WTC11 (cell line): ENCODE measurements at regions not wholly inside any gene's neighbourhood (a gene's known extent, or its start where the extent isn't known, plus 50 kb on each side); places are given as distances from the start of the nearest gene placed in this dataset.

ENCODE experiments used
- ATAC-seq: fragments of 200-7000 bp; cut with Tn5 transposase; 2 replicates; pipeline ENCODE4 v1.10.0; 2021; ENCODE audit warnings: mild to moderate bottlenecking, moderate library complexity
- CTCF ChIA-PET: fragments of 300-600 bp; sonication (Branson Sonifier 250); formaldehyde crosslinking; loops from one replicate; lab custom pipeline; 2021; ENCODE audit warnings: antibody characterized with exemption; lab: Charles Lee
- POLR2A ChIA-PET: fragments of 350-600 bp; sonication (Branson Sonifier 250); formaldehyde crosslinking; loops from one replicate; lab custom pipeline; 2021; ENCODE audit warnings: antibody characterized with exemption; lab: Charles Lee
- DNase-seq: peaks from one replicate; pipeline ENCODE4 v3.0.0; 2021; ENCODE audit warnings: low spot score
- H3K27ac Mint-ChIP-seq: 2 replicates; pipeline ENCODE4 v1.8.0; 2021; ENCODE audit warnings: mixed read lengths
- H3K27me3 Mint-ChIP-seq: 2 replicates; pipeline ENCODE4 v1.8.0; 2021; ENCODE audit warnings: low read depth, mild to moderate bottlenecking, moderate library complexity, mixed read lengths
- H3K36me3 Mint-ChIP-seq: 2 replicates; pipeline ENCODE4 v1.8.0; 2021; ENCODE audit warnings: mixed read lengths
- H3K4me1 Mint-ChIP-seq: 2 replicates; pipeline ENCODE4 v1.8.0; 2022; ENCODE audit warnings: mixed read lengths
- H3K4me3 Mint-ChIP-seq: 2 replicates; pipeline ENCODE4 v1.8.0; 2021; ENCODE audit warnings: mild to moderate bottlenecking, moderate library complexity, mixed read lengths
- H3K9me3 Mint-ChIP-seq: 2 replicates; pipeline ENCODE4 v1.8.0; 2021; ENCODE audit warnings: mixed read lengths
- EMX1 ChIP-seq: fragments of 250-450 bp; sonication (Bioruptor Pico); IDR thresholded peaks from 2 replicates; pipeline ENCODE4 v1.8.0; 2021; ENCODE audit warnings: mild to moderate bottlenecking
- FOXJ3 ChIP-seq: sonication (generic); formaldehyde crosslinking; IDR thresholded peaks from 2 replicates; pipeline ENCODE4 v1.9.0; 2021; ENCODE audit warnings: missing genetic modification reagents, mild to moderate bottlenecking, borderline replicate concordance
- GRHL2 ChIP-seq: fragments of 250-450 bp; sonication (Bioruptor Pico); IDR thresholded peaks from 2 replicates; pipeline ENCODE4 v1.8.0; 2022; ENCODE audit warnings: mild to moderate bottlenecking, moderate library complexity; ENCODE audit not compliant: insufficient replicate concordance, severe bottlenecking
- NFYB ChIP-seq: sonication (generic); formaldehyde crosslinking; conservative IDR thresholded peaks from 2 replicates; pipeline ENCODE4 v1.8.0; 2022; ENCODE audit warnings: low read depth, missing genetic modification reagents
- TCF7 ChIP-seq: sonication (generic); formaldehyde crosslinking; IDR thresholded peaks from 2 replicates; pipeline ENCODE4 v1.8.0; 2022; ENCODE audit warnings: mild to moderate bottlenecking, low read depth, missing genetic modification reagents, moderate library complexity
- TEAD4 ChIP-seq: sonication (generic); formaldehyde crosslinking; IDR thresholded peaks from 2 replicates; pipeline ENCODE4 v1.8.0; 2022; ENCODE audit warnings: mild to moderate bottlenecking, missing genetic modification reagents
- ZBTB21 ChIP-seq: sonication (generic); formaldehyde crosslinking; IDR thresholded peaks from 2 replicates; pipeline ENCODE4 v1.8.1; 2023; ENCODE audit warnings: mild to moderate bottlenecking, missing genetic modification reagents, borderline replicate concordance
- ZNF263 ChIP-seq: sonication (generic); formaldehyde crosslinking; IDR thresholded peaks from 2 replicates; pipeline ENCODE4 v1.8.1; 2022; ENCODE audit warnings: low read depth, mild to moderate bottlenecking, moderate library complexity, missing genetic modification reagents
- ZNF416 ChIP-seq: fragments of 250-450 bp; sonication (Bioruptor Pico); IDR thresholded peaks from 2 replicates; pipeline ENCODE4 v1.9.0; 2021; ENCODE audit warnings: mild to moderate bottlenecking, inconsistent platforms
- ZNF423 ChIP-seq: fragments of 250-450 bp; sonication (Bioruptor Pico); IDR thresholded peaks from 2 replicates; pipeline ENCODE4 v2.1.2; 2022; ENCODE audit warnings: mild to moderate bottlenecking, moderate library complexity
- TF ChIP-seq, protein P1 (sequence below): sonication (generic); formaldehyde crosslinking; IDR thresholded peaks from 2 replicates; pipeline ENCODE4 v1.8.1; 2023; ENCODE audit warnings: mild to moderate bottlenecking, missing genetic modification reagents, moderate library complexity
- TF ChIP-seq, protein P2 (sequence below): fragments of 250-450 bp; sonication (Bioruptor Pico); IDR thresholded peaks from 2 replicates; pipeline ENCODE4 v1.9.0; 2021; ENCODE audit warnings: mild to moderate bottlenecking
- TF ChIP-seq, protein P3 (sequence below): sonication (generic); formaldehyde crosslinking; IDR thresholded peaks from 2 replicates; pipeline ENCODE4 v1.8.0; 2022; ENCODE audit warnings: missing genetic modification reagents
- TF ChIP-seq, protein P4 (sequence below): sonication (generic); formaldehyde crosslinking; IDR thresholded peaks from 2 replicates; pipeline ENCODE4 v1.8.1; 2023; ENCODE audit warnings: mild to moderate bottlenecking, moderate library complexity, missing genetic modification reagents
- TF ChIP-seq, protein P5 (sequence below): fragments of 250-450 bp; sonication (Bioruptor Pico); conservative IDR thresholded peaks from 2 replicates; pipeline ENCODE4 v1.9.0; 2021; ENCODE audit warnings: mild to moderate bottlenecking
- TF ChIP-seq, protein P6 (sequence below): sonication (generic); formaldehyde crosslinking; IDR thresholded peaks from 2 replicates; pipeline ENCODE4 v1.8.0; 2023; ENCODE audit warnings: missing genetic modification reagents
- TF ChIP-seq, protein P7 (sequence below): sonication (generic); formaldehyde crosslinking; IDR thresholded peaks from 2 replicates; pipeline ENCODE4 v1.8.0; 2022; ENCODE audit warnings: mild to moderate bottlenecking, missing genetic modification reagents
- TF ChIP-seq, protein P8 (sequence below): fragments of 250-450 bp; sonication (Bioruptor Pico); IDR thresholded peaks from 2 replicates; pipeline ENCODE4 v1.8.0; 2021; ENCODE audit warnings: mild to moderate bottlenecking

DNA sequence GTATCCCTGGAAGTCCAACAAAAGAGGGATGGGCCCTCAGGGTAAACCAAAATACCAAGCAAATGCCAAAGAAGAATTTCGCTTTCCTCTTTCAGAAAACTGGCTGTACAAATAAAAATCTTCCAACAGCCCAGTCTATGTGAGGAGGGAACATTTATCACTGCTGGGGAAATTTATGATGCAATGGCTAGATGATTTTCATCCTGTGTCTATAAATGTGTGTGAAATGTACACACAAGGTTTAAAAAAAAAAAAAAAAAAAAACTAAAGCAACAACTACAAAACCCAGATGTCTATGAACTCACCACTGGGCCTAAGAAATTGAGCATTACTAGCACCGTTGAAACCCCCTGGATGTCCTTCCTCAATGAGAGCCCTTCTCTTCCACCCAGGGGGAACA, 68.7 kb upstream of the SLC4A11 start:
- Mint-ChIP-seq H3K4me3 (no peak overlapping the region), H3K27me3 (no peaks in the 10 kb centered on the region)
- ATAC-seq = no peak
- TF ChIP-seq ZNF263 (CRISPR knock-in tag) (no peak), EMX1 (CRISPR knock-in tag) (no peak), ZNF423 (CRISPR knock-in tag) (no peak), FOXJ3 (CRISPR knock-in tag) (no peak)
- TF ChIP-seq, protein P1, sequence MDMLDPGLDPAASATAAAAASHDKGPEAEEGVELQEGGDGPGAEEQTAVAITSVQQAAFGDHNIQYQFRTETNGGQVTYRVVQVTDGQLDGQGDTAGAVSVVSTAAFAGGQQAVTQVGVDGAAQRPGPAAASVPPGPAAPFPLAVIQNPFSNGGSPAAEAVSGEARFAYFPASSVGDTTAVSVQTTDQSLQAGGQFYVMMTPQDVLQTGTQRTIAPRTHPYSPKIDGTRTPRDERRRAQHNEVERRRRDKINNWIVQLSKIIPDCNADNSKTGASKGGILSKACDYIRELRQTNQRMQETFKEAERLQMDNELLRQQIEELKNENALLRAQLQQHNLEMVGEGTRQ (CRISPR knock-in tag) = no peak
- TF ChIP-seq, all 79 proteins: peak for 0
- no peaks in the 10 kb centered on the region; the same call in 1 of the 2 replicates for H3K36me3 Mint-ChIP-seq
- DNase-seq = no peak
- ChIA-PET POLR2A (no interaction called here), CTCF (interaction anchor here (0.6 kb wide), 1 partner anchor 1422 kb away, joined by 3 read pairs; no protein-coding TSS in a partner anchor)
- peaks cover 8% of the 10 kb centered on the region for H3K4me1 Mint-ChIP-seq
- no peaks in the 10 kb centered on the region for H3K9me3 Mint-ChIP-seq
- no peak overlapping the region for H3K27ac Mint-ChIP-seq

DNA sequence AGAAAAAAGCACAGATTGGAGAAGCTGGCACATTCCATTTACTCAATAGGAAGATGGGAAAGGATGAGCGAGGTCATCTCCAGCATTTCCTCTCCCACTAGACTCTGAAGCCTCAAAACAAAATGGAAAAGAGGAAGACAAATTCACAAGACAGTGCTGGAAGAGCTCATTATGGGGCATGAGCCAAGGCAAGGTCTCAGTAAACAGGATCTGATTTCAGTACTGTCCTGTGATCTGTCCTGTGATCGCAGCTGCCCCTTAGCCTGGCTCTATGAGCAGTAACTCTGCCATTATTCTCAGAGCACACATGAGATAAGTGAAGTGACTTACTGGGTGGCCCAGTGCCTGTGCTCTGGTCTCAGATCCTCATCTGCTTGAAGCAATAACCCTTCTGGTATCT, 68.1 kb upstream of the SLC4A11 start:
- ATAC-seq = no peak

More for the DNA sequence above, 68.1 kb upstream of the SLC4A11 start:
- H3K4me3 Mint-ChIP-seq = no peak overlapping the region
- ChIA-PET CTCF (interaction anchor here (0.5 to 4.1 kb wide), 3 partner anchors 10 to 57 kb away, joined by 4 to 20 read pairs (median 4); no protein-coding TSS in a partner anchor), POLR2A (no interaction called here)
- H3K27me3 Mint-ChIP-seq = no peaks in the 10 kb centered on the region
- H3K9me3 Mint-ChIP-seq = no peaks in the 10 kb centered on the region
- no peak overlapping the region for H3K27ac Mint-ChIP-seq
- TF ChIP-seq, protein P2, sequence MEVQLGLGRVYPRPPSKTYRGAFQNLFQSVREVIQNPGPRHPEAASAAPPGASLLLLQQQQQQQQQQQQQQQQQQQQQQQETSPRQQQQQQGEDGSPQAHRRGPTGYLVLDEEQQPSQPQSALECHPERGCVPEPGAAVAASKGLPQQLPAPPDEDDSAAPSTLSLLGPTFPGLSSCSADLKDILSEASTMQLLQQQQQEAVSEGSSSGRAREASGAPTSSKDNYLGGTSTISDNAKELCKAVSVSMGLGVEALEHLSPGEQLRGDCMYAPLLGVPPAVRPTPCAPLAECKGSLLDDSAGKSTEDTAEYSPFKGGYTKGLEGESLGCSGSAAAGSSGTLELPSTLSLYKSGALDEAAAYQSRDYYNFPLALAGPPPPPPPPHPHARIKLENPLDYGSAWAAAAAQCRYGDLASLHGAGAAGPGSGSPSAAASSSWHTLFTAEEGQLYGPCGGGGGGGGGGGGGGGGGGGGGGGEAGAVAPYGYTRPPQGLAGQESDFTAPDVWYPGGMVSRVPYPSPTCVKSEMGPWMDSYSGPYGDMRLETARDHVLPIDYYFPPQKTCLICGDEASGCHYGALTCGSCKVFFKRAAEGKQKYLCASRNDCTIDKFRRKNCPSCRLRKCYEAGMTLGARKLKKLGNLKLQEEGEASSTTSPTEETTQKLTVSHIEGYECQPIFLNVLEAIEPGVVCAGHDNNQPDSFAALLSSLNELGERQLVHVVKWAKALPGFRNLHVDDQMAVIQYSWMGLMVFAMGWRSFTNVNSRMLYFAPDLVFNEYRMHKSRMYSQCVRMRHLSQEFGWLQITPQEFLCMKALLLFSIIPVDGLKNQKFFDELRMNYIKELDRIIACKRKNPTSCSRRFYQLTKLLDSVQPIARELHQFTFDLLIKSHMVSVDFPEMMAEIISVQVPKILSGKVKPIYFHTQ = no peak
- TF ChIP-seq ZNF416 (CRISPR knock-in tag) = no peak
- TF ChIP-seq, protein P3, sequence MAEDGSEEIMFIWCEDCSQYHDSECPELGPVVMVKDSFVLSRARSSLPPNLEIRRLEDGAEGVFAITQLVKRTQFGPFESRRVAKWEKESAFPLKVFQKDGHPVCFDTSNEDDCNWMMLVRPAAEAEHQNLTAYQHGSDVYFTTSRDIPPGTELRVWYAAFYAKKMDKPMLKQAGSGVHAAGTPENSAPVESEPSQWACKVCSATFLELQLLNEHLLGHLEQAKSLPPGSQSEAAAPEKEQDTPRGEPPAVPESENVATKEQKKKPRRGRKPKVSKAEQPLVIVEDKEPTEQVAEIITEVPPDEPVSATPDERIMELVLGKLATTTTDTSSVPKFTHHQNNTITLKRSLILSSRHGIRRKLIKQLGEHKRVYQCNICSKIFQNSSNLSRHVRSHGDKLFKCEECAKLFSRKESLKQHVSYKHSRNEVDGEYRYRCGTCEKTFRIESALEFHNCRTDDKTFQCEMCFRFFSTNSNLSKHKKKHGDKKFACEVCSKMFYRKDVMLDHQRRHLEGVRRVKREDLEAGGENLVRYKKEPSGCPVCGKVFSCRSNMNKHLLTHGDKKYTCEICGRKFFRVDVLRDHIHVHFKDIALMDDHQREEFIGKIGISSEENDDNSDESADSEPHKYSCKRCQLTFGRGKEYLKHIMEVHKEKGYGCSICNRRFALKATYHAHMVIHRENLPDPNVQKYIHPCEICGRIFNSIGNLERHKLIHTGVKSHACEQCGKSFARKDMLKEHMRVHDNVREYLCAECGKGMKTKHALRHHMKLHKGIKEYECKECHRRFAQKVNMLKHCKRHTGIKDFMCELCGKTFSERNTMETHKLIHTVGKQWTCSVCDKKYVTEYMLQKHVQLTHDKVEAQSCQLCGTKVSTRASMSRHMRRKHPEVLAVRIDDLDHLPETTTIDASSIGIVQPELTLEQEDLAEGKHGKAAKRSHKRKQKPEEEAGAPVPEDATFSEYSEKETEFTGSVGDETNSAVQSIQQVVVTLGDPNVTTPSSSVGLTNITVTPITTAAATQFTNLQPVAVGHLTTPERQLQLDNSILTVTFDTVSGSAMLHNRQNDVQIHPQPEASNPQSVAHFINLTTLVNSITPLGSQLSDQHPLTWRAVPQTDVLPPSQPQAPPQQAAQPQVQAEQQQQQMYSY (CRISPR knock-in tag) = no peak
- no peak for TF ChIP-seq GRHL2 (CRISPR knock-in tag)
- no peak for TF ChIP-seq ZBTB21 (CRISPR knock-in tag)
- TF ChIP-seq, protein P4, sequence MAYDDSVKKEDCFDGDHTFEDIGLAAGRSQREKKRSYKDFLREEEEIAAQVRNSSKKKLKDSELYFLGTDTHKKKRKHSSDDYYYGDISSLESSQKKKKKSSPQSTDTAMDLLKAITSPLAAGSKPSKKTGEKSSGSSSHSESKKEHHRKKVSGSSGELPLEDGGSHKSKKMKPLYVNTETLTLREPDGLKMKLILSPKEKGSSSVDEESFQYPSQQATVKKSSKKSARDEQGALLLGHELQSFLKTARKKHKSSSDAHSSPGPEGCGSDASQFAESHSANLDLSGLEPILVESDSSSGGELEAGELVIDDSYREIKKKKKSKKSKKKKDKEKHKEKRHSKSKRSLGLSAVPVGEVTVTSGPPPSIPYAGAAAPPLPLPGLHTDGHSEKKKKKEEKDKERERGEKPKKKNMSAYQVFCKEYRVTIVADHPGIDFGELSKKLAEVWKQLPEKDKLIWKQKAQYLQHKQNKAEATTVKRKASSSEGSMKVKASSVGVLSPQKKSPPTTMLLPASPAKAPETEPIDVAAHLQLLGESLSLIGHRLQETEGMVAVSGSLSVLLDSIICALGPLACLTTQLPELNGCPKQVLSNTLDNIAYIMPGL (CRISPR knock-in tag) = no peak
- TF ChIP-seq, protein P5, sequence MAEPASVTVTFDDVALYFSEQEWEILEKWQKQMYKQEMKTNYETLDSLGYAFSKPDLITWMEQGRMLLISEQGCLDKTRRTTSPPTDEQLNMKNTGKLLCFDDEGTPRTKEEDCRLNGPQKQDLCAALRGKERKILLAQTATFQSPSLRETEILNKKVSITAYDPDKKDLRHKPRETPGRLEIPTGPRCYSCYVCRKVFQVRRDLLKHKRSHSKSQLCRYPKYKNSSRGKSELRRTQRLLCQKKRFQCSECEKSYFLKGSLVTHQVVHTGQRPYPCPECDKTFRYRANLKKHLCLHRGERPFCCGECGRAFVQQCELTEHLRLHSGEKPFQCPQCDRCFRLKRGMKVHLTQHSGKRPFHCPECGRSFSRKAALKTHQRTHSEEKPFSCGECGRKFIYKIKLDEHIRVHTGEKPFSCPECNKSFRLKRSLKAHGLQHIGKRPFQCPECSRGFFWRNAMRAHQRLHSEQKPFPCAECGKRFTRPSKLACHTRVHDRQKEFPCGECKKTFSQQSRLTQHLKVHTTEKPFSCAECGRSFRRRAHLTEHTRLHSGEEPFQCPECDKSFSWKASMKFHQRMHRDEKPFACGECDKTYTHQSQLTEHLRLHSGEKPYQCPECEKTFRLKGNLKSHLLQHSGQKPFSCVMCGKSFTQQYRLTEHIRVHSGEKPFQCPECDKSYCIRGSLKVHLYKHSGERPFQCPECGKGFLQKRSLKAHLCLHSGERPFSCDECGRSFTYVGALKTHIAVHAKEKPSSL (CRISPR knock-in tag) = no peak
- TF ChIP-seq, protein P6, sequence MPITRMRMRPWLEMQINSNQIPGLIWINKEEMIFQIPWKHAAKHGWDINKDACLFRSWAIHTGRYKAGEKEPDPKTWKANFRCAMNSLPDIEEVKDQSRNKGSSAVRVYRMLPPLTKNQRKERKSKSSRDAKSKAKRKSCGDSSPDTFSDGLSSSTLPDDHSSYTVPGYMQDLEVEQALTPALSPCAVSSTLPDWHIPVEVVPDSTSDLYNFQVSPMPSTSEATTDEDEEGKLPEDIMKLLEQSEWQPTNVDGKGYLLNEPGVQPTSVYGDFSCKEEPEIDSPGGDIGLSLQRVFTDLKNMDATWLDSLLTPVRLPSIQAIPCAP (CRISPR knock-in tag) = no peak
- no peak for TF ChIP-seq NFYB
- no peak for TF ChIP-seq TEAD4 (CRISPR knock-in tag)
- TF ChIP-seq, protein P7, sequence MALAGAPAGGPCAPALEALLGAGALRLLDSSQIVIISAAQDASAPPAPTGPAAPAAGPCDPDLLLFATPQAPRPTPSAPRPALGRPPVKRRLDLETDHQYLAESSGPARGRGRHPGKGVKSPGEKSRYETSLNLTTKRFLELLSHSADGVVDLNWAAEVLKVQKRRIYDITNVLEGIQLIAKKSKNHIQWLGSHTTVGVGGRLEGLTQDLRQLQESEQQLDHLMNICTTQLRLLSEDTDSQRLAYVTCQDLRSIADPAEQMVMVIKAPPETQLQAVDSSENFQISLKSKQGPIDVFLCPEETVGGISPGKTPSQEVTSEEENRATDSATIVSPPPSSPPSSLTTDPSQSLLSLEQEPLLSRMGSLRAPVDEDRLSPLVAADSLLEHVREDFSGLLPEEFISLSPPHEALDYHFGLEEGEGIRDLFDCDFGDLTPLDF (CRISPR knock-in tag) = no peak
- TF ChIP-seq, protein P8, sequence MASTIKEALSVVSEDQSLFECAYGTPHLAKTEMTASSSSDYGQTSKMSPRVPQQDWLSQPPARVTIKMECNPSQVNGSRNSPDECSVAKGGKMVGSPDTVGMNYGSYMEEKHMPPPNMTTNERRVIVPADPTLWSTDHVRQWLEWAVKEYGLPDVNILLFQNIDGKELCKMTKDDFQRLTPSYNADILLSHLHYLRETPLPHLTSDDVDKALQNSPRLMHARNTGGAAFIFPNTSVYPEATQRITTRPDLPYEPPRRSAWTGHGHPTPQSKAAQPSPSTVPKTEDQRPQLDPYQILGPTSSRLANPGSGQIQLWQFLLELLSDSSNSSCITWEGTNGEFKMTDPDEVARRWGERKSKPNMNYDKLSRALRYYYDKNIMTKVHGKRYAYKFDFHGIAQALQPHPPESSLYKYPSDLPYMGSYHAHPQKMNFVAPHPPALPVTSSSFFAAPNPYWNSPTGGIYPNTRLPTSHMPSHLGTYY (CRISPR knock-in tag) = no peak
- no peak for TF ChIP-seq TCF7 (CRISPR knock-in tag)
- peaks cover 2% of the 10 kb centered on the region for H3K36me3 Mint-ChIP-seq
- peaks cover 8% of the 10 kb centered on the region for H3K4me1 Mint-ChIP-seq
- DNase-seq = no peak
